ENCODE measurements at regions not wholly inside any gene's neighbourhood (a gene's known extent, or its start where the extent isn't known, plus 50 kb on each side); places are given as distances from the start of the nearest gene placed in this dataset.

- H3K9ac ChIP-seq (ENCODE audit: low read length) = no peak overlapping the region
- H4K20me1 ChIP-seq (ENCODE audit: insufficient read depth) = no peaks in the 10 kb centered on the region
- no peaks in the 10 kb centered on the region for H3K9me3 ChIP-seq (ENCODE audit: low read length)
- no peaks in the 10 kb centered on the region for H3F3A ChIP-seq (ENCODE audit: insufficient read depth, low read length, poor library complexity, severe bottlenecking)
- H3K4me3 ChIP-seq (ENCODE audit: low read length) = no peak overlapping the region
- no peaks in the 10 kb centered on the region for H3K36me3 ChIP-seq (ENCODE audit: insufficient read depth, low read length)
- TF ChIP-seq EP300 (conservative IDR thresholded peaks at IDR 0.05; ENCODE audit: poor library complexity, severe bottlenecking) (no peak), POLR2AphosphoS5 (IDR thresholded peaks at IDR 0.05) (no peak), CTCF (IDR thresholded peaks at IDR 0.05; ENCODE audit: poor library complexity, severe bottlenecking) (no peak), REST (IDR thresholded peaks at IDR 0.05; ENCODE audit: borderline replicate concordance) (no peak), TAF1 (IDR thresholded peaks at IDR 0.05; ENCODE audit: low read depth) (no peak), SMC3 (conservative IDR thresholded peaks at IDR 0.05; ENCODE audit: poor library complexity) (no peak), EZH2 (IDR thresholded peaks at IDR 0.05; ENCODE audit: borderline replicate concordance, insufficient read depth, low read length, poor library complexity, severe bottlenecking) (no peak), RAD21 (conservative IDR thresholded peaks at IDR 0.05) (no peak)
- H3K27ac ChIP-seq (ENCODE audit: low read length) = no peak overlapping the region
- H2AFZ ChIP-seq (ENCODE audit: low read depth, low read length) = no peak overlapping the region
- no peak overlapping the region for H3K4me2 ChIP-seq (ENCODE audit: low read length)
- H3K27me3 ChIP-seq (ENCODE audit: insufficient read depth, low read depth, low read length) = no peaks in the 10 kb centered on the region
- no peaks in the 10 kb centered on the region for H3K79me2 ChIP-seq (replicated peaks; ENCODE audit: insufficient read depth, low read length)
- H3K9me2 ChIP-seq (ENCODE audit: insufficient read depth, low read length) = no peaks in the 10 kb centered on the region
Observed at GRCh38 chr13:73593199-73593765, 534.5 kb downstream of the KLF5 start.

GRCh38 chr13:73591861-73592260, 533.1 kb downstream of the KLF5 start:
- H3K9me3 ChIP-seq (ENCODE audit: low read length) = no peaks in the 10 kb centered on the region
- H3K79me2 ChIP-seq (replicated peaks; ENCODE audit: insufficient read depth, low read length) = no peaks in the 10 kb centered on the region
- no peaks in the 10 kb centered on the region for H3K9me2 ChIP-seq (ENCODE audit: insufficient read depth, low read length)
- H4K20me1 ChIP-seq (ENCODE audit: insufficient read depth) = no peaks in the 10 kb centered on the region
- H3K4me2 ChIP-seq (ENCODE audit: low read length) = no peak overlapping the region
- H3F3A ChIP-seq (ENCODE audit: insufficient read depth, low read length, poor library complexity, severe bottlenecking) = no peaks in the 10 kb centered on the region
- no peaks in the 10 kb centered on the region for H3K36me3 ChIP-seq (ENCODE audit: insufficient read depth, low read length)
- H3K4me3 ChIP-seq (ENCODE audit: low read length) = no peak overlapping the region
- TF ChIP-seq CTCF (IDR thresholded peaks at IDR 0.05; ENCODE audit: poor library complexity, severe bottlenecking) = no peak
- no peak for TF ChIP-seq MXI1 (conservative IDR thresholded peaks at IDR 0.05; ENCODE audit: poor library complexity, severe bottlenecking)
- TF ChIP-seq TAF1 (IDR thresholded peaks at IDR 0.05; ENCODE audit: low read depth) = no peak
- no peak for TF ChIP-seq EZH2 (IDR thresholded peaks at IDR 0.05; ENCODE audit: borderline replicate concordance, insufficient read depth, low read length, poor library complexity, severe bottlenecking)
- TF ChIP-seq EP300 (conservative IDR thresholded peaks at IDR 0.05; ENCODE audit: poor library complexity, severe bottlenecking) = no peak
- TF ChIP-seq POLR2AphosphoS5 (IDR thresholded peaks at IDR 0.05) = no peak
- no peak for TF ChIP-seq SMC3 (conservative IDR thresholded peaks at IDR 0.05; ENCODE audit: poor library complexity)
- no peak for TF ChIP-seq RAD21 (conservative IDR thresholded peaks at IDR 0.05)
- TF ChIP-seq REST (IDR thresholded peaks at IDR 0.05; ENCODE audit: borderline replicate concordance) = no peak
- H3K9ac ChIP-seq (ENCODE audit: low read length) = no peak overlapping the region
- no peak overlapping the region for H2AFZ ChIP-seq (ENCODE audit: low read depth, low read length)
- no peak overlapping the region for H3K27ac ChIP-seq (ENCODE audit: low read length)
- H3K27me3 ChIP-seq (ENCODE audit: insufficient read depth, low read depth, low read length) = no peaks in the 10 kb centered on the region

Data from neural cell (in vitro differentiated cells).